ENCODE measurements at regions not wholly inside any gene's neighbourhood (a gene's known extent, or its start where the extent isn't known, plus 50 kb on each side); places are given as distances from the start of the nearest gene placed in this dataset.

DNA sequence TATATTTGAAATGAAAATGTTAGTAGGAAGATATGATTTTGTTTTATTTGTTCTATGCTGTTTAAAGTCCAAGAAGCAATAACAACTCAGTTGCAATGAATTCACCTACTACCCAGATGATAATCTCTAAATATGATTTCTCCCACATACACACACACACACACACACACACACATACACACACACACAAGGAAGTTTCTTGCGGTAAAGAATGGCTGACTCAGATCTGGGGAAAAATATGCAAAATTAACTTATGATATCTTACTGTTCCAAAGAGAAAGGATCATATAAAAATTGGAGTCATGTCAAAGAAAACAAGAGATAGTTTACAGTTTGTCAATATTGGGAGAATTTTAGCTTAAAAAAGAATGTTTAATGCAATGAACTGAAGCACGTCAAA lies 456.7 kb downstream of the SLC16A7 start:
- DNase-seq = no peak

DNA sequence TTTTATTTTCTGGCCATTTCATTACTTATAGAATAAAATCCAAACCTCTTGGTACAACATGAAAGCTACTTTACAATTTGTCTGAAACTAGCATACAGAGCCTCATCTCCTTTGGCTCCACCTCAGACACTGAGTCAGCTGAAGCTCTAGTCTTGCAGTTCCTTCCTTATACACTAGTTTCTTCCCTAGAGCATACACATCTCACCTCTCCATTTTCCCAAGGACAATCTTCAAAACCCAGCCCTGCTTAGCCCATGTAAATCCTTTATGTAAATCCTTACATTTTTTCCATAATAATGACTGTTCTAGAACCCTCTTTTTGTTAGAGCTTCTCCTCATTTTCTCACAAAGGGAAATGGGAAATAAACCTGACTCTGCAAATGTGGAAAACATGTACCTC lies 463.4 kb downstream of the SLC16A7 start:
- DNase-seq = no peak

DNA sequence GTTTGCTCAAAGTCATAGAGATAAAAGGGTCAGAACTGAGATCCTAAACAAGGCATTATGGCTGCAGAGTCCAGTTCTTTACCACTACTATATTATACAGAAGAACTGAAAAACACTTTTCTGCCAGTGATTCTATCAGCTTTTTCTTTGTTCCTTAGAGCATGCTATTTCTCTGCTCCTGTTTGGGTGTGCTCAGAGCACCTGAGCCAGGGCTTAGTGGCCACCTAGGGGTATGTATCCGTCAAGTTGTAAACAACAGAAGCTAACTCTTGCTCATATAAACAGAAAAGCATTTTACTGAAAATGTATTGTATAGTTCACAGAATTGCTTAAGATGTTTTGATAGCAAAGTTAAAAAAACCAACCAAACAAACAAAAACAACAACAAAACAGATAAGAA lies 470.8 kb downstream of the SLC16A7 start:
- DNase-seq = no peak

DNA sequence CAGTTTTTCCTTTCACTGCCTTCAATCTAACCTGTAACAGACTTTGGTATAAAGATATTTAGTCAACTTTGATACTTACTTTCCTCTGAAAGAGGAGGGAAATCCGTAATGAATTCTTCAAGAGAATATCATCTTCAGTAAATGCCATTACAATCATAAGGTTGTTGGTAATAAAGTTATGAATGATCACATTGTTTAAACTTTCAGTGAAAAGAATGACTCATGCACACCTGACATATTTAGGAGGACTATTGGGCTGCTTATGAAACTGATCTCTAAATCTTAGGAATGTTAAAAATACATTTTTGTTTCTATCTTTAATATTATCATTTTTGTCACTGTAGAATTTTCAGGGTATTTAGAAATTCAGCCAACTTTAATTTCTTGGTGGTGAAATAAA lies 474.7 kb downstream of the SLC16A7 start:
- no peak for DNase-seq

DNA sequence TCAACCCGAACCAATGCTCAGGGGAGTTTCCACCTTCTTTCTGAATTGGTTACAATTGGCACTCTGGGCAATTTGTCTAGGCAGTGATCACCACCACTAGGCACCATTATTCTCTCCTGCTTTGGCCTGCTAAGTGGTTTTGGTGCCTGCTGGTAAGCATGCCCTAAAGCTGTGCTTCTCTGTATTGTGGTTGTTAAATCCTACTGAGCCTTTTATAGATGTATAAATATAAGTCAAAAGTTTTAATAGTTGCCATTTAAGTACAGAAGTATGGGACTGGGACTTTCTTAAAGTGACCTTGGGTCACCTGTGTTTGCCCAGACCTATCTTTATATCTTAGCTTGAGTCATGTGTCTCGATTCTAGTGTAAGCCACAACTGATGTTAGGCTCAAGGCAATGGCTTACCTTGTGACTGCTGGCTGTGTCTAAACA lies 475.9 kb downstream of the SLC16A7 start:
- no peak for DNase-seq

DNA sequence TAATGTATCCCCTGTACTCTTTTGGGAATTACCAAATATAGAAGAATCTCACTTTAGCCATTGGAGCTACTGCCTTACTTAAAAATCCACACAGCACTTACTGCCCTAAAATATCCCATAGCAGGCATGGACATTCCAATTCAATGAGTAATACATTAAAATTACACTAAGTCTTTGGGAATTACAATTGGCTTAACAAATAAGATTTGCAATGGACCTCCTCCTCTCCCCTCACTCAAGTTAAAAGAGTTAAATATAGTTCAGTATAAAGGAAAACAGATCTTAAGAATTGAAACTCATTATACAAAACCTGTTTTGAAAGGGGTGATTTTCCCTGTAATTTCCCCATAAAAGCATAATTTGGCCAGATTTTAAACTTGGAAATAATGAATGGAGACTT lies 477.1 kb downstream of the SLC16A7 start:
- DNase-seq = no peak

DNA sequence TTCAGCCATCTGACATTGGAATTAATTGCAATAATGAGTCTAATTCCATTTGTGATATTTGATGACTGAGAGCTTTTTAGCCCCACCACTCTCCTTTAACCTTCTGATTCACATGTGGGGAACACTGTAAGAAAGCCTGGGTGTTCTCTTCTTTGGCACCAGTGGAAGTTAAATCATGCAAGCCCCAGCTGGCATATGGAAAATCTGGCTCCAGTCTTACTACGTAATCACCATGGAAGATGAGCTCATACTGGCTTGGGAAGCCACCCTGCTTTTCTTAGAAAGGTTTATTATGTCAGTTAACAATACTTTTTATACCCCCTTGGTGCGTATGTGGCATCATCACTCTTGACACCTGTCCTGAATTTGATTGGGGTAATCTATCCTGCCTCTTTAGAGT lies 479.3 kb downstream of the SLC16A7 start:
- no peak for DNase-seq

DNA sequence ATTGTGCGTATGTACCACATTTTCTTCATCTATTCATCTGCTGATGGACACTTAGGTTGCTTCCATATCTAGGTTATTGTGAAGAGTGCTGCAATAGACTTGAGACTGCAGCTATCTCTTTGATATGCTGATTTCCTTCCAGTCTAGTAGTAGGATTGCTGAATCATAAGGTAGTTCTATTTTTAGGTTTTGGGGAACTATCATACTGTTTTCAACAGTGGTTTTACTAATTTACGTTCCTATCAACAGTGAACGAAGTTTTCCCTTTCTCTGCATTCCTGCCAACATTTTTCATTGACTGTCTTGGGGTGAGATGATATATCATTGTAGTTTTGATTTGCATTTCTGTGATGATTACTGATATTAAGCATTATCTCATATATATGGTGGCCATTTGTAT lies 482.2 kb downstream of the SLC16A7 start:
- DNase-seq = no peak

DNA sequence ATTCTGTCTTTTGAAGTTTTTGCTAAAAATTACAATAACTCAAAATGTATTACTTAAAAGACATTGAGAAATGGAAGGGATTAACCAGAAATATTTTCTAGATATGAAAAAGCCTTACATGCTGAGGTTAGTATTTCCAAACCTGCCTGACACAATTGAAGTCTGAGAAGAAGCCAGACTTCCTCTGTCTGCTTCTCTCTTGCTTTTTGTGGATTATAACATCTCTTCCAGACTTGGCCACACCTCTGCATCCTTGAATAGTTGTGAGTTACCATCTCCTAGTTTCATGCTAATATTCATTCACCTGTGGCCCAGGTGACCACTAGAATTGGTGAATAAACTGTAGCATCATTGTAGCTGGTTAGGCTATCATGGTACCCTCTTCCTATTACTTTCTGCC lies 497.6 kb downstream of the SLC16A7 start:
- DNase-seq = no peak

DNA sequence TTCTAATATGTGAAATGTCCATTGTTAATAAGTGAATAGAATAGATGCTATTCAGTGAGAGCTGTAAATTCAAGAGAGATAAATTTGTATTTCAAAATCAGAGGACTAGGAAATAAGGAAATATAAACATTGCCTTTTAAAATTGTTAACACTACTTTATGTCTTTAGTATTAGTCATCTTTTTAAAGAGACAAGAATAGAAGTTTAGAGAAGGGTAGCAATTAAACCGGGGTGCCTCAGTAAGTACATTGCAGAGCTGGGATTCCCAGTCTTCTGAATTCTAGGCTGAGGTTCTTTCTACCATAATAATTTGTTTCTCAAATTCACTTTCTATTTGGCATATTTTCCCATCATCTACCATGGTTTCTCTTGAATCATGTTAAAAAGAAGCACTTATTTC lies 498.6 kb downstream of the SLC16A7 start:
- DNase-seq = no peak

DNA sequence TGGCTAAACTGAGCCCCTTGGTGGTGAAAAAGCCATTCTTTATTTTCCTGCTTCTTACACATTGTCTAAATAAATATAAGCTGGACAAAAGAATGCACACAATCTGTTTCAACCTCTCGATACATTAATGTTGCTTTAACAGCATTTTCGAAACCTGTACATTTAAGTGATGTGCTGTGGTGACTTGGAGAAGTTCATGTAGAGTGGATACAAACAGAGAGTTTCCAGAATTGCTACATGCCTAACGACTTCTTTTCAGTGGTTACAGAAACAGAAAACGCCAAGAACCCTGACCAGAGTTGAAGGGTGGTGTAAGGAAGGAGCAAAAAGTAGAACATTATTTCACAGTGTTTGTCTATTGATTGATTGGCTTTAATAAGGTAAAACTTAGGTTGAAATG lies 500.9 kb downstream of the SLC16A7 start:
- no peak for DNase-seq

DNA sequence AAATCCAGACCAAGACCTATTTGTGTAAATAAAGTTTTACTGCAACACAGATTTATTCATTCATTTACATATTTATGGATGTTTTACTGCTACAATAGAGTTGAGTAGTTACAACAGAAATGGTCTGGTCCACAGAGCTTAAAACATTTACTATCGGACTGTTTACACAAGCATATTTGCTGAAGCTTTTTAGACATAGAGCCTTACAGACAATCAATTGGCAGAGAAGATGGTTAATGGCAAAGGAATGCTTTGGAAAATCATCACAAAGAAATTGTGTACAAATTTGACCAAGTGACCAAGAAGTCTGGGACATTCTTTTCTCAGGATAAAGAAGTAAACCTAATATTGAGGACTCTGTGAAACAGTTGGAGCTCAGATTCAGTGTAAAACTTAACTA lies 504.3 kb downstream of the SLC16A7 start:
- no peak for DNase-seq

DNA sequence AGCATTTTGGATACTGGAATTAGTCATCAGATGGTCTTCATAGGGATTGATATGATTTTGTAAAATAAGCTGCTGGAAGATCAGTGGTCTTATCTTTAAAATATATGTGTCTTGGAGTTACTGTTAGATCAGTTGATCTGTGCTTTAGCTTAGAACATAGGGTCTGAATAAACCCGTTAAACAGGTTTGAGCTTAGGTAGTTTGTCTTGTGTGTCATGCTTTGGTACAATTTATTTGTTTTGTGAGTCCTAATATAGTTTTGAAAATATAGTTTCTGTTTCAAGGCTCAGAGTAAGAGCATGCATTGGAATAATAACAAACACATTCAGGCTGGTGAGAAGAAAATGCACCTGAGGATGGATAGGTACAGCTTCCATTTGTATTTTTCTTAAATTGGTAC lies 505.0 kb downstream of the SLC16A7 start:
- DNase-seq = no peak

DNA sequence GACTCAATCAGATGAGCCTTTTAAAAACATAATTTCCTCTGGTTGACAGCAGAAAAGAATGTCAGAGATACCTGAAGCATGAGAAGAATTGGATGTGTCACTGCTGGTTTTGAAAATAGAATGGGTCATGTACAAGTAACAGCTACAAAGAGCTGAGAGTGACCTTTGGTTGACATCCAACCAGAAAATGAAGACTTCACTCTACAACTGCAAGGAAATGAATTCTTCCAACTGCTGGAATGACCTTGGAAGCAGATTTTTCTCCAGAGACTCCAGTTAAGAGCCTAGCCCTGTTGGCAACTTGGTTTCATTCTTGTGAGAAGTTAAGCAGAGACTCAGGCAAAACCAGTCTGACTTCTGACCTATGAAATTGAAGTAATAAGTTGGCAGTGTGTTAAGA lies 505.9 kb downstream of the SLC16A7 start:
- no peak for DNase-seq

DNA sequence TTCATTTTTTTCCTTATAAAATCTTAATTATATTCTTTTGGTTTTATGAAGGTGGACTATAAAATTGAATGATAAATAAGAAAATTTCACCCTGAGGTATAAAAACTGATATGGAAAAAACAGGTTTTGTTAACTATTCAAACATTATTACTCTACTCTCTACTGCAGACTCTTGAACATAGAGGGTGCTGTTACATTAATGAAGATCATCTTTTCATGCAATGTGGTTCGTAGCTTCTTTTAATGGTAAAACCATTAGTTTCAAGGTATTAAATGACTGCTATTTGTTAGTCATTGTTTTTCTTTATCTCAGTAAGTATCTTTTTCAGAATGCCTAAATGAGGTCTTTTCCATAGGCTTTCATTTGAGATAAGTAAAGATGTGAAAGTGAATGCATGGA lies 510.4 kb downstream of the SLC16A7 start:
- DNase-seq = no peak

DNA sequence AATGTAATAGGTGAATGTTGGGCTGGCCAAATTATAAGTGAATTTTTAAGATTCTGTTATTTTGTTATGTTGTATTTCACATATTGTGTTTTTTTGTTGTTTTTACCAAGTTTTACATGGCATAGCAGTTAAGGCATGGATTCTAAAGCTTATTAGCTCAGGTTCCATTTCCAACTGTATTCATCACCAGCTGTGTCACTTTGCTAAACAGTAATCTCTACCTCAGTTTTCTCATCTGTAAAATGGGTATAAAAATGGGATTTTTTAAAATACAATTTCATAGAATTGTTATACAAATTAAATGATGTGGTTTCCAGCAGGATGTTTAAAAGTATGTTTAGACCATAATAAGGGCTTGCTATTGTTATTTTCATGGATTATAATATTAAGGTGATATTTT lies 512.2 kb downstream of the SLC16A7 start:
- no peak for DNase-seq

DNA sequence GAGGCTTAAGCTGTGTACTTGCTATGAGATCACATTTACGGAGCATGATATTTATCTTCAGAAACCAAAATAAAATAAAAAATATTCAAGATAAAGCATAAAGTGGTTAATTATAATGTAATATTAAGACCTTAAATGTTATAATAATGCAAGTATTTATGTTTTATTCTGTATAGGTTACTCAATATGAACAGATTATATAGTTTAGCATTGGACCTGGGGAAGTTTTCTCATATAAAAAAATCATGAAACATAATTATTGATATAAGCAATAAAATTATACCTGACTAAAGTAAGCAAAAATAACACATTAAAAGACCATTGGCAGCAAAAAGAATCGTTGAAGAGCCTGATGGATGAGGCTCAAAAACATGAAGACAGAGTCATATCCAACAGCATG lies 516.2 kb downstream of the SLC16A7 start:
- DNase-seq = no peak

DNA sequence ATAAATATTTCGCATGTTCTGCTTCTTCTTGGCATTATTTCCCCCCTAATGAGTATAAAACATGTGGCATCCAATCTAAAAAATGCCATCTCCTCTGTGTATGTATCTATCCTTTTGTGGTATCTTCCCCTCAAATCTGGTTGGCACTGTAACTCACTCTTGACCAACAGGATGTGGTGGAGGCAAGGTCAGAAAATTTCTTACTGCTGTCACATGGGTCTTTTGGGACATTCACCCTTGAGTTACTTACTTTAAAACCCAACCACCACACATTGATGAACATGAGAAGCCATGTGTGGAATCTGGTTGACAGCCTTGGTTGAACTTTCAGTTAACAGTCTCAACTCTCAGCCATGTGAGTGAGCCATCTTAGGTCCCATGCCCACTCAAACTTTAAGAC lies 516.9 kb downstream of the SLC16A7 start:
- DNase-seq = no peak

DNA sequence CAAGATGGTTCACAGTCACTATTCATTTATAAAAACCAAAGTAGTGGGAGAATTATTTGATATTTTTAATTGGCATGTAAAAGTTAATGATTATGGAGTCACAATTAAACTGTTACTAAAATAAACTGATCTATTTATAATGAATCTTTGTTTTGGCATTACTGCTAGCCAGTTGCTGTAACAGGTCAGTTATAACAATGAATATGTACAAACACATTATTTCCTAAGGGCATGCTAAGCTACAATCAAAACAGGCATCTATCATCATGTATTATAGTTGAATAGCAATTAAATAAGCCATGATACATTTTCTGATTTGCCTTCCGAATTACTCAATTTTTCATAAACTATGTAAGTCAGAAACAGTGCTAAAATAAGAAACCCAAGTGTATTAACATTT lies 518.3 kb downstream of the SLC16A7 start:
- no peak for DNase-seq

DNA sequence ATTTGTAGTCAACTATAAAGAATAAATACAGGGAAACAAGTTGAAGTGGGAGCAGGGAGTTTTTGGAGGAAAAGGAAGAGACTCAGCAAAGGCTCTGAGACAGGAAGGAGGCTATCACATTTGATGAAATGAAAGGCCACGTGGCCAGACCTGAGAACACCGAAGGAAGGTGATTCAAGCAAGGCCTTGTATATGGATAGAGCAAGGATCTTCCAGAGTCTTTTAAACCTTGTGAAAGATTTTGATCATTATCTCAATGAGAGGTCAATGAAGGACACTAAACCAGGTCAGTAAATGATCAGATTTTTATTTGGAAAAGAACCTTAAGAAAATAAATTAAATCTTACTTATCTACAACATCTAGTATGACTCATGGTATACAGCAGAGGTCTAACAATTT lies 523.5 kb downstream of the SLC16A7 start:
- no peak for DNase-seq

DNA sequence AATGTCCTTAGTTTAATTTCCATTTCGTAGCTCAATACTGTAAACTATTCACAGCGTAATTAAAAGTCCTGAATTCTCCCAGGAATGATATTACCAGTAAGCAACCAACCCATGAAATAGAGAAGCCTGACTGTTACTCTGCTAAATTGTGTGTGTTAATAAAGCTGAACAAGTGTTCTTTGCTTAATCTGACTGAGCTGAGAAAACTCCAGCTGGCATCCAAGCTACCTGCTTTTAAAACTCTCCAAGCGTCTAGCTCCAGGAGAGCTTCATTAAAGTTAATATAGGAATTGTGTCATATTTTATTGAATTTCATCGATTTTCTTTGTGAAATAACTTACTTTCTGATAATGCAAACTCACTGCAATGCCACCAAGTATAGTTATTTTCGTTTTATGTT lies 524.4 kb downstream of the SLC16A7 start:
- no peak for DNase-seq

DNA sequence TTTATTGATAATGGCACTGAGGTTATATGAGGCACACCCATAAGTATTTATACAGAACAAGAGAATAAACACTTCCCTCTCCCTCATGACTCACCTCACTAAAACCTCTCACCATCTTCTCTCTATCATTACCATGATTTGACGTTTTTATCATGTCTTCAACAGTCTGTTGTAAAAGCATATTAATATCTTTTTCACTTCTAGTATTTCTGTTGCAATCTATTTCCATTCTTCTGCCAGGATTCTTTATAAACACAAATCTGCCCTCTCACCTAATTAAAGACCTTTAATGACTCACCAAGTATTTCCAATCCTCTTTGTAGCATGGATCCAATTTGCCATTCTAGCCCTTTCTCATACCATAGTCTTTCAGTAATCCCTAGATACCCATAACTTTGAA lies 527.7 kb downstream of the SLC16A7 start:
- DNase-seq = no peak

DNA sequence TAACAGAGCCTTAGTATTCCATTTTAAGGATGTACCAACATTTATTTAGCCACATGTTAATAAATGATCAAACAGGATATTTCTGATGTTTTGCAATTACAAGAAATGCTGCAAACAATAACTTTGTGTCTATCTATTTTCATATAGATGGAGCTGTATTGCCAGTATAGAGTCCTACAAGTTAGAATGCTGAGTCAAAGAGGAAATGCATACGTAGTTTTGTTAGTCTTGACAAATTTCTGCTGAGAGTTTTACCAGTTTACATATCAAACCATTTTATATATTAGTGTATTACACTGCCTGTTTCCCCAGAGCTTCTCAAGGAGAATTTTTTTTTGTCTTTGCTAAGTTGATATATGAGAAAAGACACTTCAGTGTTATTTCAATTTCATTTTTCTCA lies 541.7 kb downstream of the SLC16A7 start:
- DNase-seq = no peak

DNA sequence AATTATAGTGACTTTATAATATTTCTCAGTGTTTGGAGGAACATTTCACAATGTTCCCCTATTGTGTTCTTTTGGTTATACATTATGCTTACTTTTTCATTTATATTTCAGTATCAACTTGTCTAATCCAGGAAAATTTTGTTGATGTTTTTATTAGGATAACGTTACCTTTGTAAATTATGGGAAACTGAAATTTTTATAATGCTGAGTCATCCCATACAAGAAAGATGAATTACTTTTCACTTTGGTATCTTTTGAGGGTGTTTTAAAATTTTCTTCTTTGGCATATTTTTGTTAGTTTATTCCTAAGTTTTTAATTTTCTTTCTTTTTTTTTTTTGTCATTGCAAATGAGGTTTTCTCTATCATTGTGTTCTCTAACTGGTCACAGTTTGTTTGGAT lies 542.7 kb downstream of the SLC16A7 start:
- DNase-seq = no peak

DNA sequence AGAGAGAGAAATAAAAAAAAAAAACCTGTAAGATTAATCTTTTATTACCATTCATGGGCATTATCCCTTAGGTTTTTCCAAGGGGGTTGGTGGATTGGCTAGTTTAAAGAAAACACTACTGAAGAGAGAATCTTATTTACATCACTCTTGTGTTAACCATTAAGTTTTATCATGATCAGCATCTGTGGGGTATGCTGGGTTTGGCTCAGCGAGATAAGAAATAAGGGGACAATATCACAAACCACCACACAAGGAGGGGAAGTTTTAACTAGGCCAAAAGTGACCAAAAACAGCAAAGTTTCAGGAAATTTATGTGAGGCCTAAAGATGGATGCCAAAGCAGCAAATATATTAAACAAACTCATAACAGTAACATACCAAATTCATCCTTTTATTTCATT lies 548.6 kb downstream of the SLC16A7 start:
- no peak for DNase-seq

DNA sequence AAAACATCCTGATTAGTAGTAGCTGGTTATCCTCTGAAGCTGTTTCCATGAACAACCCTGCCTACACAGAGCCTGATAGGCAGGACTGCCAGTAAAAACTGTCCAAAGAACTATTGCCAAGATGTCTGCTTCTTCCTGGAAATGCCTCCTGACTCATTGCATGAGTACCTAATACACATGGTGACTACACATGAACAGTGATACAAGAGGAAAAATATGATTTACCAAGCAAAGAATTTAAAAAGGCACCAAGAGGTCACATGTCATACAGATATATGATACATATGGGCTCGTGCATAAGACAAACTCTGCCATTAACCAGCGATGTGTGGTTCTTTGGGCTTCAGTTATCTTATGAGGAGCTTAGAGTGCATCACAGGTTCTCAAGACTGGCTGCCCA lies 552.3 kb downstream of the SLC16A7 start:
- DNase-seq = no peak
